Ascending aorta (tissue), 2 donors: ENCODE measurements at regions not wholly inside any gene's neighbourhood (a gene's known extent, or its start where the extent isn't known, plus 50 kb on each side); places are given as distances from the start of the nearest gene placed in this dataset.

Source experiments
- DNase-seq, 2 donors: peaks; one replicate each; pipeline ENCODE4 v3.0.0-alpha.2; 2019; ENCODE audit warnings: low spot score in 2 of 2
- H3K27ac ChIP-seq, 2 donors: fragments of 200-600 bp; sonication (generic); one replicate each; pipeline ENCODE4 v1.5.1; 2016 to 2017; ENCODE audit warnings: mild to moderate bottlenecking in 1 of 2
- H3K27me3 ChIP-seq: fragments of 200-600 bp; sonication (generic); one replicate; pipeline ENCODE4 v1.5.1; 2017
- H3K36me3 ChIP-seq, 2 donors: fragments of 200-600 bp; sonication (generic); one replicate each; pipeline ENCODE4 v1.5.1; 2016
- H3K4me1 ChIP-seq, 2 donors: fragments of 200-600 bp; sonication (generic); one replicate each; pipeline ENCODE4 v1.5.1; 2016 to 2017; ENCODE audit warnings: mild to moderate bottlenecking in 1 of 2
- H3K4me3 ChIP-seq, 2 donors: fragments of 200-600 bp; sonication (generic); one replicate each; pipeline ENCODE4 v1.5.1; 2016 to 2017; ENCODE audit warnings: mild to moderate bottlenecking in 1 of 2
- H3K9me3 ChIP-seq, 2 donors: fragments of 200-600 bp; sonication (generic); one replicate each; pipeline ENCODE4 v1.5.1; 2016
- intact Hi-C: fragments of 100-400 bp; cut with DNase I; formaldehyde crosslinking; loops from one replicate; pipeline ENCODE4 v1.15.1; 2023
- TF ChIP-seq, protein P1 (sequence below), 3 experiments: fragments of 200-600 bp in 2 of 3; fragments of 450-650 bp in 1 of 3; sonication (generic) in 2 of 3; IDR thresholded peaks; one replicate each; pipeline ENCODE4 v1.5.1; 2016 to 2019; ENCODE audit warnings: antibody characterized with exemption in 3 of 3, mild to moderate bottlenecking in 1 of 3, moderate library complexity in 1 of 3

DNA sequence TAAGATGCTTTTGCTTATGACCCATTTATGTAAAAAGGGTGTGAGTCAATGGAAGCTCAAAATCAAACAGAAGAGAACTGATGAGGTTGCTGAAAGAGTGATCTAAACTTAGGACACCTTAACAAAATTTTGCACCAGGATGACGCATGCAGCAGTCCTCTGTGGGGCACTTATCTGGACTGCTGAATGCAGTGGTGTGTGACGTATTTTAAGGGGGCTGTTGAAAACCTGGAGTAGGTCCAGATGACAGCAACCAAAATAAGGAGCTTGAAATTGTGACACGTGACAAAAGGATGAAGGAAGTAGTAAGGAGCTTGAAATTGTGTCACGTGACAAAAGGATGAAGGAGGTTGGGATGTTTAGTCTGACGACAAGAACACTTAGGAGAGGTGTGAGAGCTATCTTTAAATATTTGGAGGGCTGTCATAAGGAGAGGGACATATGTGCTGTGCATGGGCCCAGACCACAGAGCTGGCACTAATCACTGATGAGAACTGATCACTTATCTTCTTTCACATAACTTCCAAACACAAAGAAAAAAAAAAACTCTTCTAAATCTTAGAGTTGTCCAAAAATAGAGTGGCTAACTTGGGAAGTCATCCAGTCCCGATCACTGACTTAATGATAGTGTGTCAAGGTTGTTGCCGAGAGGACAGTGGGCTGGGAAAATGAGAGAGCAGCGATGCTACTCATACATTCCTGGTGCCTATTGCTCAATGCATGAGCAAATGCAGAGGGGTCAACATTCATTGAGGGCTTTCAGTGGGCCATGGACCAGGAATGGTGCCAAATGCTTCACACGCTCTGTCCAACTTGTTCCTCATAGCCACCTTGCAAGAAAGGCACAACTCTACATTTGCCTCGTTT lies 264.2 kb upstream of the ZFHX3 start:
- intact Hi-C loops = no loop called here
- no peak for DNase-seq
- Histone ChIP-seq H3K4me1 (no peaks in the 10 kb centered on the region), H3K27me3 (no peaks in the 10 kb centered on the region), H3K27ac (no peak overlapping the region), H3K9me3 (peaks cover 0 to 4% of the 10 kb centered on the region in 2 donors), H3K36me3 (no peaks in the 10 kb centered on the region), H3K4me3 (no peak overlapping the region)
- TF ChIP-seq, protein P1, sequence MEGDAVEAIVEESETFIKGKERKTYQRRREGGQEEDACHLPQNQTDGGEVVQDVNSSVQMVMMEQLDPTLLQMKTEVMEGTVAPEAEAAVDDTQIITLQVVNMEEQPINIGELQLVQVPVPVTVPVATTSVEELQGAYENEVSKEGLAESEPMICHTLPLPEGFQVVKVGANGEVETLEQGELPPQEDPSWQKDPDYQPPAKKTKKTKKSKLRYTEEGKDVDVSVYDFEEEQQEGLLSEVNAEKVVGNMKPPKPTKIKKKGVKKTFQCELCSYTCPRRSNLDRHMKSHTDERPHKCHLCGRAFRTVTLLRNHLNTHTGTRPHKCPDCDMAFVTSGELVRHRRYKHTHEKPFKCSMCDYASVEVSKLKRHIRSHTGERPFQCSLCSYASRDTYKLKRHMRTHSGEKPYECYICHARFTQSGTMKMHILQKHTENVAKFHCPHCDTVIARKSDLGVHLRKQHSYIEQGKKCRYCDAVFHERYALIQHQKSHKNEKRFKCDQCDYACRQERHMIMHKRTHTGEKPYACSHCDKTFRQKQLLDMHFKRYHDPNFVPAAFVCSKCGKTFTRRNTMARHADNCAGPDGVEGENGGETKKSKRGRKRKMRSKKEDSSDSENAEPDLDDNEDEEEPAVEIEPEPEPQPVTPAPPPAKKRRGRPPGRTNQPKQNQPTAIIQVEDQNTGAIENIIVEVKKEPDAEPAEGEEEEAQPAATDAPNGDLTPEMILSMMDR (IDR thresholded peaks at IDR 0.05) = no peak

DNA sequence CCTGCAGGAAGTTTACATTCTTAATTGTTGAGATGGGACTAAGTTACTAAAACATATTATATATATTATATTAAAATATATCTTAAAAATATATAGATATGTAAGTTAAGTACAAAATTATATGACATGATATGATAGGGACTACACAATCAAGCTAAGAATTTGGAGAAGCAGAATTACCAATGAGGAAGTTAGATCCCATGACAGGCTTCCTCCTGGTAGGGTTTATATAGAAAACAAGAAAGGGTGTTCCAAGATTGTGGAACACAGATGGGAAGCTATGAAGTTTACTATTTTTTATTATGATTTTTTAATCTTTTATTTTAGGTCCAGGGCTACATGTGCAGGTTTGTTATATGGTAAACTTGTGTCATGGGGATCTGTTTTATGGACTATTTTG lies 260.8 kb upstream of the ZFHX3 start:
- TF ChIP-seq, protein P1 (IDR thresholded peaks at IDR 0.05) = no peak
- intact Hi-C loops = no loop called here

DNA sequence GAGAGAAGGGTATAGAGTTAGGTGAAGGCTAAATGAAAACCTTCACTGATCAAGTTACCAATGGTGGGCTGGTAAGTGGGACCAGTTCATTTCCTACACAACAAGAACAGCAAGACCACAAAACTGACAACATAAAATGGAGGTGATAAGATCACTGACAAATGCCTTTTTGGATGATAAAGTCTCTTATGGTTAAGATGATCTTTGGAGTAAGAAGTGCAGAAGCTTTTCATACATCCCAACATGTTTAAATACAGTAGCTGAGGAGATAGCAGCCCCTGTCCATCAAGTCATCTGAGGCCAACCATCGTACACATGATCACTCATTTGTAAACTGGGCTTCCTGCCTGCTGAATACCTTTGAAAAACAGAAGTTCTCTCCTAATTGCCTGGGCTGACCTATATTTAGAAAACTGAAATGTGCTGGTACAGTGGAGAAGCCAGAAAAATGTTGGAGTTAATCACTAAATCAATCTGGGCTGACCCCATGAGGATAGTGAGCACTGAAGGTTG lies 259.0 kb upstream of the ZFHX3 start:
- intact Hi-C loops = no loop called here
- Histone ChIP-seq H3K4me1 (no peaks in the 10 kb centered on the region), H3K9me3 (no peaks in the 10 kb centered on the region), H3K4me3 (no peak overlapping the region), H3K36me3 (no peaks in the 10 kb centered on the region), H3K27me3 (no peaks in the 10 kb centered on the region), H3K27ac (no peak overlapping the region)
- TF ChIP-seq, protein P1 (IDR thresholded peaks at IDR 0.05) = no peak
- no peak for DNase-seq

More for the DNA sequence above, 260.8 kb upstream of the ZFHX3 start:
- Histone ChIP-seq H3K4me1 (no peaks in the 10 kb centered on the region), H3K27ac (no peak overlapping the region), H3K27me3 (no peaks in the 10 kb centered on the region), H3K4me3 (no peak overlapping the region), H3K36me3 (no peaks in the 10 kb centered on the region), H3K9me3 (peaks cover 0 to under 1% of the 10 kb centered on the region in 2 donors)
- no peak for DNase-seq

DNA sequence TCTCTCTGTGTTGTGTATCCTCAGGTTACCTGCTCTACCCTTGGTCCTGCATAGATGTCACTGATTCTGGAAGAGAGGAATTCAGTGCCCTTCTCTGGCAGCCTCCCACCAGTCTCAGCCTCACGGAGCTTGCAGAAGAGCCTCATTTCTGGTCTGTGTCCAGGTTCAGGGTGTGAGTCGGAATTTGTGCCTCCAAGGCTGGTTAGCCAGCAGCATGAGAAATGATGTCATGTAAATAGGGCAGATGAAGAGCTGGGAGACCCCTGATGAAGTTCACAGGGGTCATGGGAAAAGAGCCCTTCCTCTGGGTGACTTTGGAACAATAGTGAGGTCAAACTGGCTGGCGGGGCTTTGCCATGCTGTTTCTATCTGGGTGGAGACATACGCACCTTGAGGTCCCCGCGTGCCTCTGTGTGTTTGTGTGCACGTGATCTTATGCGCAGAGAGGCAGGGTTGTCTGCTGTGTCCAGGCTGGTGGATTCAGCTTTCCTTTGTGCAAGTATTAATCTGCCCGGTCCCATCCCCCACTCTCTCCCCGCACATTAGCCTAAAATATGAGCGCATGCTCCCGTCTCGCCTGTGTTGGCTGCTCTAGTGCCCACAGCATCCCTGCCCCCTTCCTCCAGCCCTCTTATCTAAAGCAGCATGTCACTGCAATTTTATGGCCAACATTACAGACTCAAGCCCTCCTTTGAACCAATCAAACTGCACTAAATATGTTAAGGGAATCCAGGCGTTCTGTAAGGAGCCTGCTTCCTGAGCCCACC lies 256.3 kb upstream of the ZFHX3 start:
- no peak for DNase-seq
- Histone ChIP-seq H3K27ac (no peak overlapping the region), H3K36me3 (no peaks in the 10 kb centered on the region), H3K9me3 (no peaks in the 10 kb centered on the region), H3K4me3 (no peak overlapping the region), H3K27me3 (no peaks in the 10 kb centered on the region), H3K4me1 (no peaks in the 10 kb centered on the region)
- intact Hi-C loops = no loop called here
- TF ChIP-seq, protein P1 (IDR thresholded peaks at IDR 0.05) = no peak

DNA sequence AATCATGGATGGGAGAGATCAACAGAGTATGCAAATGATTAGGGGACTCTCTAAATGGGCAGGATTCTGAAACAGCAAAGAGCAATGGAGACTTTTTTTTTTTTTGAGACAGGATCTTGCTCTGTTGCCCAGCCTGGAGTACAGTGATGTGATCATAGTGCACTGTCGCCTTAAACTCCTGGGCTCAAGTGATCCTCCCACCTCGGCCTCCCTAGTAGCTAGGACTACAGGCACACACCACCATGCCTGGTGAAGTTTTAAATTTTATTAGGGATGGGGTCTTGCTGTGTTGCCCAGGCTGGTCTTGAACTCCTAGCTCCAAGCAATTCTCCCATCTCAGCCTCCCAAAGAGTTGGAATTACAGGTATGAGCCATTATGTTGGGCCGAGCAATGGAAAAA lies 255.0 kb upstream of the ZFHX3 start:
- no peak for DNase-seq
- no peaks in the 10 kb centered on the region for H3K27me3 ChIP-seq
- H3K27ac ChIP-seq = no peak overlapping the region
- TF ChIP-seq, protein P1 (IDR thresholded peaks at IDR 0.05) = no peak
- H3K36me3 ChIP-seq = no peaks in the 10 kb centered on the region
- H3K4me3 ChIP-seq = no peak overlapping the region
- no peaks in the 10 kb centered on the region for H3K9me3 ChIP-seq
- intact Hi-C loops = no loop called here
- H3K4me1 ChIP-seq = no peaks in the 10 kb centered on the region
